T47D (cell line): ENCODE measurements at regions not wholly inside any gene's neighbourhood (a gene's known extent, or its start where the extent isn't known, plus 50 kb on each side); places are given as distances from the start of the nearest gene placed in this dataset.
"Not testable (repeated sequence)": the region's sequence is repeated elsewhere in the genome, so short reads cannot be mapped to it uniquely, and the experiment has no call there.

ENCODE experiments used
- DNase-seq, 2 experiments: peaks; one replicate each; pipeline versions ENCODE4 v3.0.0 to v3.0.0-alpha.2; 2011 to 2012; ENCODE audit warnings: low read depth in 1 of 2, low spot score in 1 of 2
- JUND ChIP-seq: IDR thresholded peaks from 2 replicates; pipeline ENCODE4 v1.6.1; 2012; ENCODE audit warnings: low read depth
- in situ Hi-C: cut with HindIII; loops from 2 replicates; pipeline ENCODE4 v1.10.0; 2016; ENCODE audit warnings: low sequenced_read_pairs, low pct_unique_long_range_greater_than_20kb

DNA sequence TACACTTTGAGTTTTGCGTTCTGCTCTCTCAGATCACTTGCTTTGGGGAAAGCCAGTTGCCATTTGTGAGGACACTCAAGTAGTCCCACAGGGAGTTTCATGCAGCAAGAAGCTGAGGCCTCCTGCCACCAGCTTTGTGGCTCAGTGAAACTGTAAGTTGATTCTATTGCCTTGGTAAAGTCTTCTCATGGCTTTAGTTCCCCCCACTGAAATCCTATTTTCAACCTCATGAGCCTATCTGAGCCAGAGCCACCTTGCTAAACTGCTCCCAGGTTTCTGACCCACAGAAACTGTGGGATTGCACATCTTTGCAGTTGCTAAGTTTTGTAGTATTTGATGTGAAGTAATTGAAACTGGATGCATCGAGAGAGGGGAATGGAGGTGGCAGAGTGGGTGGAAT is 85.4 kb upstream of the TOP3B start:
- in situ Hi-C loops, result no loop called here
- no peak for DNase-seq

GRCh38 chr22:22067192-22067591 is 84.6 kb upstream of the TOP3B start:
- TF ChIP-seq JUND, result no peak
- no peak for DNase-seq
- in situ Hi-C loops, result no loop called here

More for the DNA sequence above, 85.4 kb upstream of the TOP3B start:
- TF ChIP-seq JUND, result no peak

GRCh38 chr22:22064580-22064979 is 82.0 kb upstream of the TOP3B start:
- in situ Hi-C loops, result no loop called here

DNA sequence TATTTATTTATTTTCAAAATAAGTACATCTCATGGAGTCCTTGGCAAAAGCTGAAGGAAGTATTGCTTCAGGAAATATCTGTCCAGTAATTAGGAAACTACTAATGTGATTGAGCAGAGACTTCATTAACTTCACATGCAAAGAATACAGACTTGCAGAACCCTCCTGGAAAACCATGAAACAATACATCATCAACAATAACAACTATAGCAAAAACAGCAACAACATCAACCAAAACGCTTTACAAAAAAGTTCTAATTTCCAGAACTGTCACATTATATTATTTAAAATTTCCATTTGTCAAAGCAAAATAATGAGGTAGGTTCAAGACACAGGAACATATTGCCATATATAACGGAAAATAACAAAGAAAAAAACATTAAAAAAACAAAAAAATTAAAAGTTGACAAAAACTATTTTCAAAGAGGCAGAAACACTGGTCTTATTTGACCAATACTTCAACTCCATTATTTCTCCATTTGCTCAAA is 79.8 kb upstream of the TOP3B start:
- DNase-seq, result no peak
- in situ Hi-C loops, result no loop called here
- no peak for TF ChIP-seq JUND

More at GRCh38 chr22:22064580-22064979, 82.0 kb upstream of the TOP3B start:
- TF ChIP-seq JUND, result no peak
- no peak for DNase-seq

GRCh38 chr22:22061085-22062077 is 78.8 kb upstream of the TOP3B start:
- in situ Hi-C loops, result no loop called here
- DNase-seq, result peak; percentile 21 to 53
- no peak for TF ChIP-seq JUND

DNA sequence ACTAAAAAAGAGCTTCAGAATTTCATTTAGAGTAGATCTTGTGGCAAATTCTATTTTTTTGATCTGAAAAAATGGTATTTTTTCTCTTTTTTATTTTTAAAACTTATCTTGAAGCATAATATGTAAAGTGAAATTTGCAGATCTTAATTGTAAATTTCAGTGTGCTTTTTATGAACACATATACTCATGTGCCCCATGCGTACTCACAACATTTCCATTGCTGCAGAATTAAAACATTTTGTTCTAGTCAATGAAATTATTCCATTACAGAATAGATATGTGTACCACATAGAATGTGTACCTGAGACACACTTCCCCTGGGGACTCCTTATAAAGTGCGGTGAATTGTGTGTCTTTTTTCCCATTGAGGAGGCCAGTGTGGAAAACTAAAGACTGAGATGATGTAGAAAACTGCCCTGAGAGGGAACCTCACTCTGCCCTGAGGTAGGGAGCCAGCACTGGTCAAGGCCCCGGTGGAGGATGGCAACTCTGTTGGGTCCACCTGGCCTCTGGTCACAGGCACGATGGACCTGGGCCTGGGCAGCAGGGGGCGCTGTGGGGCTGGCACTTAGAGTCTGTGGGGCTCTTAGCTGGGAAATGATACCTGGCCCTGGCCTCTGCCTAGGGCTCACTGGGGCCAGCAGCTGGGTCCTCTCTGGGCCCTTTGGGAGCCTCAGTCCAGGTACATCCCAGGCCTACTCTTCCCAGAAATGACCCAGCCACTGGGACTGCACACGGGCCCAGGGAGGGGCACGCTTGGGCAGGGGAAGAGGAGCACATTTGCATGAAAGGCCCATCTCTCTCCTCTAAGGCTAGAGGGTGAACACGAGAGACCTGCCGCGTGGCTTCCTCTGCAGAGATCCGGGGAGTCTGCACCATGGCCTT is 77.9 kb upstream of the TOP3B start:
- no peak for TF ChIP-seq JUND
- in situ Hi-C loops, result no loop called here
- DNase-seq, result peak in 1 of 2 experiments; percentile 46

DNA sequence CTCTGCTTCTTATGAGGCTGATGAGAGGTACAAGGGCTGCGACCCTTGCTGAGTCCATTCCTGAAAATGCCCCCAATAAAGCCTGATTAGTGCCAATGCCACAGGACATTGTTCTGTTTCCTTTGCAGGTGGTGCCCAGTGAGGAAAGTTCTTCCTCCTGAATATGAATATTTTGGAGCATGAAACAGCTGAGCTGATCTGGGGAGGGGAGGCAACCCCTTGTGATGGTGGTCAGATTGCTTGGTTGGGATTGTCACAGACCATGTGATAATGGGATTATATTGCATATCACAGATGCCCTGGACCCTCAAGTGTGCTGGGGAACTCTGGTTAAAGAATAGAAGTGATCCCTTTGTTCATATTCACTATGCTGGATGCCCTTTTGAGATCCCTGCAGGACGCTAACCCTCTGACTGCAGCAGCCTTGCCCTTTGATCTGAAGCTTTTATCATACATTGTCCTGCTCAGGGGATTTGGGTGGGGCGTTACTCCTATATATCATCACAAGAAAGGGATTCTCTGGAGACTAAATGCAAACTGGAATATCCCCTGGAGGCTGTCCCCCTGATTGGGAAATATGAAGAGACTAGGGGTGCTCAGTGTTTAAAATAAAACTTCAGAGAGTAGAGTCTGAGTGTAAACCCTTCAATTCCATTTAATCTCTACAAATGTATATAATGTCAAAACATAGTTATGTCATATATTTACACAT is 76.9 kb upstream of the TOP3B start:
- no peak for DNase-seq
- in situ Hi-C loops, result no loop called here
- TF ChIP-seq JUND, result no peak

- TF ChIP-seq JUND, result no peak
- DNase-seq, result no peak
- in situ Hi-C loops, result no loop called here
Observed at GRCh38 chr22:22058633-22059290, 76.2 kb upstream of the TOP3B start.

DNA sequence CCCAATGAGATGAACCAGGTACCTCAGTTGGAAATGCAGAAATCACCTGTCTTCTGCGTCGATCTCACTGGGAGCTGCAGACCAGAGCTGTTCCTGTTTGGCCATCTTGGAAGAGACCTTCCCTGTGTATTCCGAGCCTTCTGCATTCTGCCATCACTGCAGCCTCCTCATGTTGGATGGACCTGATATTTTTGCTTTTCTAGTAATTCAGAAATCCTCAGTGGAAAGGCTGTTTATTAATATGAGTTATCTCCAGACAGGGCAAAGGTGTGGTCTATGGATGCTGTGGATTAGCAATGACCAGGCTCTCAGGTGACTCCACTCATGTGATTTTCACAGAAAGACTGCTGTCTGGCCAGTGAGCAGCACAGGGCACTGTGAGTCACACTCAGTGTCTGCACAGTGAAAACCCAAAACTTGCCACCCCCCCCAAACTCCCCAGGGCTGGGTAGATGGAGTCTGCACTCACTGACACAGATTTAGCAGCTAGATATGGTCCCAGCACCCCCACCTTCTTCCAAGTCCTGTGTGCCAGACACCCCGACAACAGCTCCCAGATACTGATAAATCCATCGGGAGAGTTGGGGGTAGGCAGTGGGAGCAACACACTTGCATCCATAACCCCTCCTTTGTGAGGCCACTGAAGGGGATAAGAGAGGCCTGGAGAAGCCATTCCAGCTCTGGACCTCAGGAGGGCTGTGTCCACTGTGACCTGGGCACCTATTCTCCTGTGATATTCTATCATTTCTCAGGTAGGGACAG is 75.2 kb upstream of the TOP3B start:
- TF ChIP-seq JUND, result no peak
- in situ Hi-C loops, result no loop called here
- no peak for DNase-seq

- DNase-seq, in situ Hi-C loops: not testable (repeated sequence)
Observed at GRCh38 chr22:22056809-22057594, 74.4 kb upstream of the TOP3B start.

DNA sequence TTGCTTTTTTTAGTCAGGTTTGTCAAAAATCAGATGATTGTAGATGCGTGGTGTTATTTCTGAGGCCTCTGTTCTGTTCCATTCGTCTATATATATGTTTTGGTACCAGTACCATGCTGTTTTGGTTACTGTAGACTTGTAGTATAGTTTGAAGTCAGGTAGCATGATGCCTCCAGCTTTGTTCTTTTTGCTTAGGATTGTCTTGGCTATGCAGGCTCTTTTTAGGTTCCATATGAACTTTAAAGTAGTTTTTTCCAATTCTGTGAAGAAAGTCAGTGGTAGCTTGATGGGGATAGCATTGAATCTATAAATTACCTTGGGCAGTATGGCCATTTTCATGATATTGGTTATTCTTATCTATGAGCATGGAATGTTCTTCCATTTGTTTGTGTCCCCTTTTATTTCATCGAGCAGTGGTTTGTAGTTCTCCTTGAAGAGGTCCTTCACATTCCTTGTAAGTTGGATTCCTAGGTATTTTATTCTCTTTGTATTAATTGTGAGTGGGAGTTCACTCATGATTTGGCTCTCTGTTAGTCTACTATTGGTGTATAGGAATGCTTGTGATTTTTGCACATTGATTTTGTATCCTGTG is 70.1 kb upstream of the TOP3B start:
- in situ Hi-C loops, result not testable (repeated sequence)

GRCh38 chr22:22051032-22051431 is 68.4 kb upstream of the TOP3B start:
- in situ Hi-C loops, DNase-seq: not testable (repeated sequence)

More for the DNA sequence above, 70.1 kb upstream of the TOP3B start:
- not testable (repeated sequence) for DNase-seq
